Right lung (tissue), 2 donors: ENCODE measurements at regions not wholly inside any gene's neighbourhood (a gene's known extent, or its start where the extent isn't known, plus 50 kb on each side); places are given as distances from the start of the nearest gene placed in this dataset.

Experiments used
- DNase-seq, 2 donors: peaks; one replicate each; pipeline ENCODE4 v3.0.0-alpha.2; 2013

DNA sequence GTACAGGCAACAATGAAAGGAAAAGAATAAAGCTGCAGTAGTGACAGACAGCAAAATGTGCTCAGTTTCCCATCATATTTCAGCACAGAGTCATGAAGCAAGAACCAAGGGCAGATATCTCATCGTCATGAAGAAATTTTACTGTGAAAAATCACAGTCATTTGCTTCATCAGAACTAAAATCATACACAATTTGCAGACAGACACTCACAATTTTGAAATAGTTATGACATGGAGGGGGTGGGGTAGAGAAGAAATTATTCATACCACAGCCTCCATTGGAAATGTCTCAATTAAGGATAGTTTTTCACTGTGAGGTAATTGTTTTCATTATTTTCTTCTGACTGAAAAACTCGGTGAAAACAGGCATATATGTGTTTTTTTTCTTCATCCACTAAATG is 78.8 kb upstream of the CNTN3 start:
- no peak for DNase-seq

DNA sequence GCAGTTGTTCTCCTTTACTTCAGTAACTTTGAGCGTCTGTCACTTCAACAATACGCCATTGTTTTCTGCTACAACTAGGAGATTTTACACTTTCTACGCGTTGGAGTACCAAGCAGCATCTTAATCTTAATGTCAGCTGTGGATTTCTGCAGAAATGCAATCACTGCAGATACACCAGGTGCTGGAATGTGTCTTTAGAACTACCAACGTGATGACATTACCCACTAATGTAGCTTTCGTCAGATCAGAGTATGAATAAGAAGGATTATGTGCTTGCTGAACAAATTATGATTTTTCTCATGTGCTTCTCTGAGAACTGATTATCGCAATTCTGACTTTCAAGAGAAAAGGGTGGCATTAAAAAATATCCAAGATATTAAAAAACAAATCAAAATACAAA is 77.5 kb upstream of the CNTN3 start:
- no peak for DNase-seq

- DNase-seq, result no peak
These were observed 58.9 kb upstream of the CNTN3 start for GRCh38 chr3:74673326-74673725.

GRCh38 chr3:74664606-74665005 is 50.1 kb upstream of the CNTN3 start:
- no peak for DNase-seq
